ENCODE measurements at regions not wholly inside any gene's neighbourhood (a gene's known extent, or its start where the extent isn't known, plus 50 kb on each side); places are given as distances from the start of the nearest gene placed in this dataset.

- RAD21 ChIA-PET (ENCODE audit: low non-redundant PET in 1 of 2, low total read pairs in 2 of 2, uncharacterized antibody in 2 of 2, unreplicated experiment in 2 of 2) = no interaction called here
- H3K36me3 ChIP-seq (ENCODE audit: control insufficient read depth in 1 of 2, insufficient read depth in 2 of 2, low read length in 2 of 2) = no peaks in the 10 kb centered on the region
- H3K79me2 ChIP-seq (ENCODE audit: insufficient read depth, low read length) = no peaks in the 10 kb centered on the region
- DNase-seq (ENCODE audit: low read depth, low spot score) = no peak
- POLR2A ChIA-PET = no interaction called here
- no peak for TF ChIP-seq REST (IDR thresholded peaks at IDR 0.05; ENCODE audit: low read depth)
- no peak for TF ChIP-seq TCF7L2 (IDR thresholded peaks at IDR 0.05; ENCODE audit: borderline replicate concordance, extremely low read depth, insufficient read depth, insufficient read length)
- no peak for TF ChIP-seq ELF1 (IDR thresholded peaks at IDR 0.05; ENCODE audit: borderline replicate concordance, low read depth)
- TF ChIP-seq ATF3 (IDR thresholded peaks at IDR 0.05) = no peak
- TF ChIP-seq CTCF (IDR thresholded peaks at IDR 0.05 in 2 of 3, conservative IDR thresholded peaks at IDR 0.05 in 1 of 3; ENCODE audit: borderline replicate concordance in 1 of 3, insufficient read depth in 1 of 3, low read depth in 2 of 3, low read length in 2 of 3) = no peak
- no peak for TF ChIP-seq MAX (IDR thresholded peaks at IDR 0.05)
- TF ChIP-seq RAD21 (IDR thresholded peaks at IDR 0.05; ENCODE audit: low read depth) = no peak
- no peak for TF ChIP-seq JUND (IDR thresholded peaks at IDR 0.05)
- no peak for TF ChIP-seq POLR2A (IDR thresholded peaks at IDR 0.05; ENCODE audit: borderline replicate concordance, extremely low read depth, insufficient read depth, insufficient read length)
- TF ChIP-seq CEBPB (IDR thresholded peaks at IDR 0.05; ENCODE audit: low read depth) = no peak
- no peak for TF ChIP-seq FOSL1 (IDR thresholded peaks at IDR 0.05; ENCODE audit: low read depth)
- no peak for TF ChIP-seq ZFX (IDR thresholded peaks at IDR 0.05)
- TF ChIP-seq POLR2AphosphoS5 (IDR thresholded peaks at IDR 0.05; ENCODE audit: low read depth, low read length) = no peak
- BruUV-seq (replicated peaks) = no TSS peak
- no peak overlapping the region for H2AFZ ChIP-seq (ENCODE audit: low read depth, low read length, poor library complexity, severe bottlenecking)
- H4K20me1 ChIP-seq (ENCODE audit: insufficient read depth) = no peaks in the 10 kb centered on the region
- CTCF ChIA-PET = no interaction called here
- no peak overlapping the region for H3K4me2 ChIP-seq (ENCODE audit: low read length)
- no peak for ATAC-seq
- H3K4me1 ChIP-seq (ENCODE audit: control insufficient read depth in 1 of 2, insufficient read depth in 2 of 2, low read length in 2 of 2) = no peaks in the 10 kb centered on the region
- H3K9me3 ChIP-seq (ENCODE audit: control insufficient read depth in 1 of 2, insufficient read depth in 1 of 2, low read depth in 1 of 2, low read length in 2 of 2) = peaks cover 5 to 48% of the 10 kb centered on the region in 2 experiments; a peak in 2 of 4 replicates
- no peak overlapping the region for H3K27ac ChIP-seq (ENCODE audit: low read depth, low read length)
- H3K27me3 ChIP-seq (ENCODE audit: insufficient read depth, low read length) = no peaks in the 10 kb centered on the region
- intact Hi-C loops (cut with micrococcal nuclease) = no loop called here
- no peak overlapping the region for H3K4me3 ChIP-seq (replicated peaks in 1 of 2; ENCODE audit: low read depth in 1 of 2, low read length in 2 of 2)
- H3K9ac ChIP-seq (ENCODE audit: low read length) = no peak overlapping the region
- no peaks in the 10 kb centered on the region for H3K9me2 ChIP-seq (ENCODE audit: insufficient read depth)
Observed at GRCh38 chr22:34475886-34476285, 555.6 kb upstream of the LARGE1 start.
